Astrocyte of the spinal cord (primary cell): ENCODE measurements at regions not wholly inside any gene's neighbourhood (a gene's known extent, or its start where the extent isn't known, plus 50 kb on each side); places are given as distances from the start of the nearest gene placed in this dataset.

Experiments
- DNase-seq: peaks from one replicate; pipeline ENCODE4 v3.0.0; 2011; ENCODE audit warnings: low read depth, low spot score
- H3K4me3 ChIP-seq: 2 replicates; pipeline ENCODE4 v1.5.1; 2011; ENCODE audit warnings: low read depth, mild to moderate bottlenecking, low read length, moderate library complexity
- CTCF ChIP-seq: IDR thresholded peaks from 2 replicates; pipeline ENCODE4 v1.5.1; 2012; ENCODE audit warnings: low read depth, mild to moderate bottlenecking, low read length, inconsistent platforms
- in situ Hi-C: cut with HindIII; loops from 2 replicates; pipeline ENCODE4 v1.10.0; 2017; ENCODE audit warnings: low sequenced_read_pairs

- TF ChIP-seq CTCF, result no peak
- in situ Hi-C loops, result no loop called here
- peak; percentile 28 for DNase-seq
Measured at GRCh38 chr4:18390655-18391353, 369.2 kb upstream of the LCORL start.

GRCh38 chr4:18389115-18389514, 367.6 kb upstream of the LCORL start:
- in situ Hi-C loops, result no loop called here
- no peak for TF ChIP-seq CTCF
- H3K4me3 ChIP-seq, result no peak overlapping the region
- DNase-seq, result no peak

More at GRCh38 chr4:18390655-18391353, 369.2 kb upstream of the LCORL start:
- H3K4me3 ChIP-seq, result no peak overlapping the region

- in situ Hi-C loops, result no loop called here
- no peak for TF ChIP-seq CTCF
- no peak for DNase-seq
- no peak overlapping the region for H3K4me3 ChIP-seq
Measured at GRCh38 chr4:18388039-18388438, 366.5 kb upstream of the LCORL start.

GRCh38 chr4:18381186-18381585, 359.6 kb upstream of the LCORL start:
- no peak overlapping the region for H3K4me3 ChIP-seq
- DNase-seq, result no peak
- TF ChIP-seq CTCF, result no peak
- in situ Hi-C loops, result no loop called here

- no peak for DNase-seq
- no peak overlapping the region for H3K4me3 ChIP-seq
- TF ChIP-seq CTCF, result no peak
- in situ Hi-C loops, result no loop called here
Measured at GRCh38 chr4:18369561-18369960, 348.0 kb upstream of the LCORL start.

- H3K4me3 ChIP-seq, result no peak overlapping the region
- in situ Hi-C loops, result no loop called here
- peak; percentile 19 for DNase-seq
Measured at GRCh38 chr4:18366892-18367291, 345.3 kb upstream of the LCORL start.

More at GRCh38 chr4:18366892-18367291, 345.3 kb upstream of the LCORL start:
- peak; percentile 46 for TF ChIP-seq CTCF
